ENCODE measurements at regions not wholly inside any gene's neighbourhood (a gene's known extent, or its start where the extent isn't known, plus 50 kb on each side); places are given as distances from the start of the nearest gene placed in this dataset.

DNA sequence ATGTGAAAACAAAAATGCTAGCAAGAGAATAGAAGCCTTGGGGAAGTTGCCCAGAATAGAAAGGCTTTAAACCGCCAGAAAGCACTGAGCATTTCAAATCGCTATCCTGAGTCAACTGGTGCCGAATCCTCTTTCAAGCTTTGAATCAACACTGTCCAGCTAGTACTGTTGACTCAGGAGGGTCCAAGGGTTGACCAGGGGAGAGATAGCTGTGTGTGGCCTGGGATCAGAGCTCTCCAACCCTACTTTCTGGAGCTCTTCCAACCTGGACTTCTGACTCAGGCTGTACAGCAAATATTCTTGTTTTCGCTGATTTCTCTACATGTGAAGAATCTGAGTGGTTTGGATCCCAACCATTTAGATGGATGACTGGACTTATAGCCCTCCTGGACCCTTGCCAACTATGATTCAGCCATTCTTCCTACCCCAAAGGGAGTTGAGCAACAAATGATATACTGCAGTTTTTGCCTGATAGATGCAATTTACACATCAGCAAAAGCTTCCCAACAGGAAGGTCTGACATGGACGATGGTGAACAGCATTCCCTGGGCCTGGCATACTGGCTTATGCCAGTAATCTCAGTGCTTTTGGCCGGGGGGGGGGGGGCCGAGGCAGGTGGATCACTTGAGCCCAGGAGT is 154.0 kb upstream of the SDK2 start (continued):
- TF ChIP-seq MATR3 (CRISPR knock-in tag; IDR thresholded peaks at IDR 0.05) = no peak
- no peak for TF ChIP-seq ZHX2 (IDR thresholded peaks at IDR 0.05; ENCODE audit: low read depth)
- peak; percentile 28; the same call in 1 of the 2 replicates for TF ChIP-seq ZHX2 (CRISPR knock-in tag; IDR thresholded peaks at IDR 0.05; ENCODE audit: borderline replicate concordance)
- TF ChIP-seq ESRRA (CRISPR knock-in tag; IDR thresholded peaks at IDR 0.05; ENCODE audit: low read depth) = no peak
- no peak for TF ChIP-seq NR1H2 (CRISPR knock-in tag; IDR thresholded peaks at IDR 0.05; ENCODE audit: borderline replicate concordance, low read depth)
- peak; percentile 84; the same call in 1 of the 2 replicates for TF ChIP-seq ZNF747 (CRISPR knock-in tag; IDR thresholded peaks at IDR 0.05; ENCODE audit: borderline replicate concordance)
- peak; percentile 93 for TF ChIP-seq ZNF772 (CRISPR knock-in tag; IDR thresholded peaks at IDR 0.05)
- peak; percentile 92 for TF ChIP-seq MEIS2 (CRISPR knock-in tag; IDR thresholded peaks at IDR 0.05)
- no peak for TF ChIP-seq ZZZ3 (CRISPR knock-in tag; IDR thresholded peaks at IDR 0.05; ENCODE audit: borderline replicate concordance)
- TF ChIP-seq, protein P1, sequence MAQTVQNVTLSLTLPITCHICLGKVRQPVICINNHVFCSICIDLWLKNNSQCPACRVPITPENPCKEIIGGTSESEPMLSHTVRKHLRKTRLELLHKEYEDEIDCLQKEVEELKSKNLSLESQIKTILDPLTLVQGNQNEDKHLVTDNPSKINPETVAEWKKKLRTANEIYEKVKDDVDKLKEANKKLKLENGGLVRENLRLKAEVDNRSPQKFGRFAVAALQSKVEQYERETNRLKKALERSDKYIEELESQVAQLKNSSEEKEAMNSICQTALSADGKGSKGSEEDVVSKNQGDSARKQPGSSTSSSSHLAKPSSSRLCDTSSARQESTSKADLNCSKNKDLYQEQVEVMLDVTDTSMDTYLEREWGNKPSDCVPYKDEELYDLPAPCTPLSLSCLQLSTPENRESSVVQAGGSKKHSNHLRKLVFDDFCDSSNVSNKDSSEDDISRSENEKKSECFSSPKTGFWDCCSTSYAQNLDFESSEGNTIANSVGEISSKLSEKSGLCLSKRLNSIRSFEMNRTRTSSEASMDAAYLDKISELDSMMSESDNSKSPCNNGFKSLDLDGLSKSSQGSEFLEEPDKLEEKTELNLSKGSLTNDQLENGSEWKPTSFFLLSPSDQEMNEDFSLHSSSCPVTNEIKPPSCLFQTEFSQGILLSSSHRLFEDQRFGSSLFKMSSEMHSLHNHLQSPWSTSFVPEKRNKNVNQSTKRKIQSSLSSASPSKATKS (CRISPR knock-in tag; IDR thresholded peaks at IDR 0.05) = no peak
- no peak for TF ChIP-seq ZNF562 (CRISPR knock-in tag; IDR thresholded peaks at IDR 0.05; ENCODE audit: borderline replicate concordance)
- no peak for TF ChIP-seq ZNF33B (CRISPR knock-in tag; IDR thresholded peaks at IDR 0.05)
- TF ChIP-seq ZNF382 (CRISPR knock-in tag; IDR thresholded peaks at IDR 0.05; ENCODE audit: borderline replicate concordance) = no peak
- TF ChIP-seq ZNF44 (CRISPR knock-in tag; IDR thresholded peaks at IDR 0.05) = no peak
- no peak for TF ChIP-seq HOXA7 (CRISPR knock-in tag; IDR thresholded peaks at IDR 0.05)
- peak; percentile 98 for TF ChIP-seq ZSCAN20 (CRISPR knock-in tag; IDR thresholded peaks at IDR 0.05; ENCODE audit: borderline replicate concordance)
- peak; percentile 25; the same call in 1 of the 2 replicates for TF ChIP-seq ZMAT3 (CRISPR knock-in tag; conservative IDR thresholded peaks at IDR 0.05)
- peak; percentile 91 for TF ChIP-seq MIER2 (CRISPR knock-in tag; IDR thresholded peaks at IDR 0.05)
- peak; percentile 94 to 97 for TF ChIP-seq EP300 (IDR thresholded peaks at IDR 0.05; ENCODE audit: low read depth in 2 of 2, low read length in 2 of 2)
- TF ChIP-seq EP300 (CRISPR knock-in tag; IDR thresholded peaks at IDR 0.05; ENCODE audit: borderline replicate concordance) = peak; percentile 95
- peak; percentile 92 for TF ChIP-seq ZNF644 (CRISPR knock-in tag; IDR thresholded peaks at IDR 0.05; ENCODE audit: low read depth)
- no peak; the same call in 1 of the 2 replicates for TF ChIP-seq MAZ (IDR thresholded peaks at IDR 0.05; ENCODE audit: borderline replicate concordance, low read depth, low read length)
- TF ChIP-seq MAZ (CRISPR knock-in tag; IDR thresholded peaks at IDR 0.05; ENCODE audit: low read depth) = peak; percentile 66; the same call in 1 of the 2 replicates
- no peak for TF ChIP-seq FLYWCH1 (CRISPR knock-in tag; IDR thresholded peaks at IDR 0.05)
- TF ChIP-seq KLF6 (CRISPR knock-in tag; IDR thresholded peaks at IDR 0.05) = peak; percentile 77; the same call in 1 of the 2 replicates

Data from HepG2 (cell line).